Trophoblast cell (in vitro differentiated cells and primary cell): ENCODE measurements at regions not wholly inside any gene's neighbourhood (a gene's known extent, or its start where the extent isn't known, plus 50 kb on each side); places are given as distances from the start of the nearest gene placed in this dataset.
"Not testable (repeated sequence)": the region's sequence is repeated elsewhere in the genome, so short reads cannot be mapped to it uniquely, and the experiment has no call there.

Experiments
- DNase-seq, 2 donors: peaks; one replicate each; pipeline ENCODE4 v3.0.0-alpha.2; 2016
- H2AFZ ChIP-seq: 2 replicates; pipeline ENCODE4 v1.6.1; 2013; ENCODE audit warnings: low read length, moderate library complexity, mild to moderate bottlenecking; ENCODE audit not compliant: insufficient read depth, poor library complexity
- H2AK5ac ChIP-seq: 2 replicates; pipeline ENCODE4 v1.6.1; 2013; ENCODE audit warnings: mild to moderate bottlenecking, low read length
- H2BK120ac ChIP-seq: 2 replicates; pipeline ENCODE4 v1.6.1; 2013; ENCODE audit warnings: low read length, mild to moderate bottlenecking, moderate library complexity; ENCODE audit not compliant: insufficient read depth, poor library complexity
- H2BK12ac ChIP-seq: 2 replicates; pipeline ENCODE4 v1.6.1; 2013; ENCODE audit warnings: mild to moderate bottlenecking, low read length, moderate library complexity
- H2BK5ac ChIP-seq: 2 replicates; pipeline ENCODE4 v1.6.1; 2013; ENCODE audit warnings: low read length, low read depth, moderate library complexity, mild to moderate bottlenecking; ENCODE audit not compliant: poor library complexity
- H3K14ac ChIP-seq: 2 replicates; pipeline ENCODE4 v1.6.1; 2013; ENCODE audit warnings: mild to moderate bottlenecking, low read length
- H3K18ac ChIP-seq: 2 replicates; pipeline ENCODE4 v1.6.1; 2013; ENCODE audit warnings: mild to moderate bottlenecking, low read length
- H3K23ac ChIP-seq: 2 replicates; pipeline ENCODE4 v1.6.1; 2013; ENCODE audit warnings: low read length
- H3K27ac ChIP-seq: 2 replicates; pipeline ENCODE4 v1.5.1; 2013; ENCODE audit warnings: low read depth, mild to moderate bottlenecking, inconsistent platforms, low read length, moderate library complexity
- H3K27me3 ChIP-seq: 2 replicates; pipeline ENCODE4 v1.6.1; 2013; ENCODE audit warnings: inconsistent platforms, mild to moderate bottlenecking, low read length, moderate library complexity; ENCODE audit not compliant: insufficient read depth
- H3K36me3 ChIP-seq, 2 experiments: 1 replicate in 1 of 2; 2 replicates in 1 of 2; pipeline ENCODE4 v1.6.1; 2013; ENCODE audit warnings: low read length in 2 of 2, mild to moderate bottlenecking in 2 of 2, moderate library complexity in 1 of 2; ENCODE audit not compliant: insufficient read depth in 2 of 2, control insufficient read depth in 1 of 2
- H3K4ac ChIP-seq: 2 replicates; pipeline ENCODE4 v1.6.1; 2013; ENCODE audit warnings: low read depth, mild to moderate bottlenecking, low read length, moderate library complexity
- H3K4me1 ChIP-seq, 2 experiments: 1 replicate in 1 of 2; 2 replicates in 1 of 2; pipeline ENCODE4 v1.6.1; 2013; ENCODE audit warnings: low read length in 2 of 2, mild to moderate bottlenecking in 2 of 2, moderate library complexity in 1 of 2; ENCODE audit not compliant: insufficient read depth in 2 of 2, control insufficient read depth in 1 of 2
- H3K4me2 ChIP-seq: 2 replicates; pipeline ENCODE4 v1.6.1; 2013; ENCODE audit warnings: inconsistent platforms, mild to moderate bottlenecking, low read length, moderate library complexity
- H3K4me3 ChIP-seq: 2 replicates; pipeline ENCODE4 v1.5.1; 2013; ENCODE audit warnings: mild to moderate bottlenecking, low read depth, low read length, inconsistent platforms
- H3K79me1 ChIP-seq: one replicate; pipeline ENCODE4 v1.6.1; 2013; ENCODE audit warnings: low read length
- H3K79me2 ChIP-seq: 2 replicates; pipeline ENCODE4 v1.6.1; 2013; ENCODE audit warnings: low read length, mild to moderate bottlenecking; ENCODE audit not compliant: control insufficient read depth, insufficient read depth, poor library complexity
- H3K9ac ChIP-seq: 2 replicates; pipeline ENCODE4 v1.6.1; 2013; ENCODE audit warnings: mild to moderate bottlenecking, low read length
- H3K9me3 ChIP-seq: 2 replicates; pipeline ENCODE4 v1.6.1; 2013; ENCODE audit warnings: low read depth, mild to moderate bottlenecking, control low read depth, inconsistent platforms, low read length; ENCODE audit not compliant: insufficient read depth
- H4K12ac ChIP-seq: 2 replicates; pipeline ENCODE4 v1.6.1; 2013; ENCODE audit warnings: low read depth, mild to moderate bottlenecking, low read length, moderate library complexity
- H4K8ac ChIP-seq: 2 replicates; pipeline ENCODE4 v1.6.1; 2013; ENCODE audit warnings: low read depth, mild to moderate bottlenecking, low read length, moderate library complexity
- H4K91ac ChIP-seq: one replicate; pipeline ENCODE4 v1.6.1; 2013; ENCODE audit warnings: low read depth, mild to moderate bottlenecking, low read length, moderate library complexity
- WGBS: extraction: QIAGEN DNeasy Blood & Tissue Kit; methylation state at CpG from one replicate; pipeline ENCODE4 v1.1.7; 2013; ENCODE audit warnings: missing lambda C conversion rate; ENCODE audit not compliant: insufficient read length, insufficient coverage; ENCODE audit errors: extremely low coverage; 5-methylcytosine and 5-hydroxymethylcytosine counted together

GRCh38 chr17:22227699-22228553, 535.6 kb downstream of the KCNJ18 start:
- H3K18ac ChIP-seq, H2BK120ac ChIP-seq, H3K4ac ChIP-seq, DNase-seq, H3K4me1 ChIP-seq, H3K79me2 ChIP-seq, H3K14ac ChIP-seq, H3K27me3 ChIP-seq, H4K12ac ChIP-seq, H3K23ac ChIP-seq, H3K79me1 ChIP-seq, H3K4me3 ChIP-seq, H2AFZ ChIP-seq, H2BK12ac ChIP-seq, H2BK5ac ChIP-seq, H3K27ac ChIP-seq, H3K36me3 ChIP-seq, H3K9me3 ChIP-seq, H2AK5ac ChIP-seq, H4K91ac ChIP-seq, H3K4me2 ChIP-seq, H4K8ac ChIP-seq, H3K9ac ChIP-seq: not testable (repeated sequence)
- whole genome bisulfite sequencing: no CpG with 5 or more reads among the region's 5 CpGs

- not testable (repeated sequence) for H3K27ac ChIP-seq, H3K14ac ChIP-seq, H3K4me1 ChIP-seq, H3K9me3 ChIP-seq, H3K79me2 ChIP-seq, H3K4me2 ChIP-seq, H4K91ac ChIP-seq, H3K4me3 ChIP-seq, H3K9ac ChIP-seq, H2BK5ac ChIP-seq, H2AFZ ChIP-seq, H4K8ac ChIP-seq, DNase-seq, H2BK120ac ChIP-seq, H3K36me3 ChIP-seq, H3K79me1 ChIP-seq, H3K18ac ChIP-seq, H2BK12ac ChIP-seq, H3K27me3 ChIP-seq, H3K4ac ChIP-seq, H4K12ac ChIP-seq, H3K23ac ChIP-seq, H2AK5ac ChIP-seq
- WGBS: no CpG with 5 or more reads among the region's 5 CpGs
Observed at GRCh38 chr17:22229821-22230220, 537.5 kb downstream of the KCNJ18 start.

- no peak overlapping the region for H3K9ac ChIP-seq
- H3K27ac ChIP-seq: no peak overlapping the region
- no peaks in the 10 kb centered on the region for H3K27me3 ChIP-seq
- no peaks in the 10 kb centered on the region for H3K79me2 ChIP-seq
- no peak overlapping the region for H2AK5ac ChIP-seq
- H2BK5ac ChIP-seq: no peak overlapping the region
- H3K9me3 ChIP-seq: no peaks in the 10 kb centered on the region
- no peak overlapping the region for H3K18ac ChIP-seq
- no peak overlapping the region for H2AFZ ChIP-seq
- DNase-seq: no peak
- H3K4ac ChIP-seq: no peak overlapping the region
- no peak overlapping the region for H4K12ac ChIP-seq
- H3K36me3 ChIP-seq: no peaks in the 10 kb centered on the region
- H4K91ac ChIP-seq: no peak overlapping the region
- no peak overlapping the region for H4K8ac ChIP-seq
- no CpG with 5 or more reads among the region's 1 CpG for WGBS
- H3K4me1 ChIP-seq: no peaks in the 10 kb centered on the region
- H2BK120ac ChIP-seq: no peak overlapping the region
- no peak overlapping the region for H3K14ac ChIP-seq
- H3K23ac ChIP-seq: no peak overlapping the region
- no peaks in the 10 kb centered on the region for H3K79me1 ChIP-seq
- H3K4me3 ChIP-seq: no peak overlapping the region
- no peak overlapping the region for H3K4me2 ChIP-seq
- no peak overlapping the region for H2BK12ac ChIP-seq
Observed at GRCh38 chr17:22233382-22233781, 541.1 kb downstream of the KCNJ18 start.

DNA sequence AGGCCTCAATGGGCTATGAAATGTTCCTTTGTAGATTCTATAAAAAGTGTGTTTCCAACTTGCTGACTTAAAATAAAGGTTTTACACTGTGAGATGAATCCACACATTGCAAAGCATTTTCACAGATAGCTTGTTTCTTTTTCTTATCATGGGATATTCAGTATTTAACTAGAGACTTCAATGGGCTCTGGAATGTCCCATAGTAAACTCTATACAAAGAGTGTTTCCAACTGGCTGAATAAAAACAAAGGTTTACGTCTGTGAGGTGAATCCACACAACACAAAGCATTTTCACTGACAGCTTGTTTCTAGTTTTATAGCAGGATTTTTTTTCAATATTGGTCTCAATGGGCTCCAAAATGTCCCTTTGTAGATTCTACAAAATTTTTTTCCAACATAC, 550.1 kb downstream of the KCNJ18 start:
- Histone ChIP-seq H3K9me3 (no peaks in the 10 kb centered on the region), H2BK12ac (no peak overlapping the region), H3K4ac (no peak overlapping the region), H3K14ac (no peak overlapping the region), H4K12ac (no peak overlapping the region), H3K18ac (no peak overlapping the region), H3K4me1 (no peaks in the 10 kb centered on the region), H3K79me1 (no peaks in the 10 kb centered on the region), H2BK5ac (no peak overlapping the region), H2AFZ (no peak overlapping the region), H3K23ac (no peak overlapping the region), H3K27ac (no peak overlapping the region), H3K27me3 (no peaks in the 10 kb centered on the region), H2BK120ac (no peak overlapping the region), H3K4me2 (no peak overlapping the region), H3K79me2 (no peaks in the 10 kb centered on the region), H3K4me3 (no peak overlapping the region), H4K8ac (no peak overlapping the region), H4K91ac (no peak overlapping the region), H3K36me3 (no peaks in the 10 kb centered on the region), H2AK5ac (no peak overlapping the region), H3K9ac (no peak overlapping the region)
- no peak for DNase-seq
- no CpG with 5 or more reads among the region's 1 CpG for WGBS
